B cell (primary cell): ENCODE measurements at regions not wholly inside any gene's neighbourhood (a gene's known extent, or its start where the extent isn't known, plus 50 kb on each side); places are given as distances from the start of the nearest gene placed in this dataset.

Experiments used
- EZH2 ChIP-seq: IDR thresholded peaks from 2 replicates; pipeline ENCODE4 v1.6.1; 2012; ENCODE audit warnings: borderline replicate concordance, low read depth, mild to moderate bottlenecking, moderate library complexity, low read length; ENCODE audit not compliant: insufficient read depth, poor library complexity, severe bottlenecking
- TF ChIP-seq, protein P1 (sequence below): fragments of 200-600 bp; IDR thresholded peaks from one replicate; pipeline ENCODE4 v1.8.0; 2022; ENCODE audit warnings: antibody characterized with exemption, mild to moderate bottlenecking

- TF ChIP-seq, protein P1, sequence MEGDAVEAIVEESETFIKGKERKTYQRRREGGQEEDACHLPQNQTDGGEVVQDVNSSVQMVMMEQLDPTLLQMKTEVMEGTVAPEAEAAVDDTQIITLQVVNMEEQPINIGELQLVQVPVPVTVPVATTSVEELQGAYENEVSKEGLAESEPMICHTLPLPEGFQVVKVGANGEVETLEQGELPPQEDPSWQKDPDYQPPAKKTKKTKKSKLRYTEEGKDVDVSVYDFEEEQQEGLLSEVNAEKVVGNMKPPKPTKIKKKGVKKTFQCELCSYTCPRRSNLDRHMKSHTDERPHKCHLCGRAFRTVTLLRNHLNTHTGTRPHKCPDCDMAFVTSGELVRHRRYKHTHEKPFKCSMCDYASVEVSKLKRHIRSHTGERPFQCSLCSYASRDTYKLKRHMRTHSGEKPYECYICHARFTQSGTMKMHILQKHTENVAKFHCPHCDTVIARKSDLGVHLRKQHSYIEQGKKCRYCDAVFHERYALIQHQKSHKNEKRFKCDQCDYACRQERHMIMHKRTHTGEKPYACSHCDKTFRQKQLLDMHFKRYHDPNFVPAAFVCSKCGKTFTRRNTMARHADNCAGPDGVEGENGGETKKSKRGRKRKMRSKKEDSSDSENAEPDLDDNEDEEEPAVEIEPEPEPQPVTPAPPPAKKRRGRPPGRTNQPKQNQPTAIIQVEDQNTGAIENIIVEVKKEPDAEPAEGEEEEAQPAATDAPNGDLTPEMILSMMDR, result no peak
- no peak for TF ChIP-seq EZH2
Measured at GRCh38 chr2:176924909-176925534, 287.6 kb upstream of the HNRNPA3 start.
